ENCODE measurements at regions not wholly inside any gene's neighbourhood (a gene's known extent, or its start where the extent isn't known, plus 50 kb on each side); places are given as distances from the start of the nearest gene placed in this dataset.

DNA sequence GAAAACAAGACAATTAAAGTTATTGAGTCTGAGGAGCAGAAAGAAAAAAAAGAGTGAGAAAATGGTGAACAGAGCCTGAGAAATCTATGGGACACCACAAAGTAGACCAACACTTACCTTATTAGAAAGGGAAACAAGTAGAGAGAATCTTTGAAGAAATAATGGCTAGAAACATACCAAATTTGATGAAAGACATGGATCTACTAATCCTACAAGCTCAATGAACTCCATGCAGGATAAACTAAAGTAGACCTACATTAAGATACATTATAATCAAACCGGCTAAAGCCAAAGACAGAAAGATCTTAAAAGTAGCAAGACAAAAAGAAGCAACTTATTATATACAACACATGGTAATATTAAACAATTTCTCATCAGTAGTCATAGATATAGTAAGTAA, 782.3 kb upstream of the GHITM start:
- H3K36me3 Mint-ChIP-seq, result no peaks in the 10 kb centered on the region
- no peaks in the 10 kb centered on the region for H3K27me3 Mint-ChIP-seq (ENCODE audit: low read depth in 3 of 3)
- H3K9me3 ChIP-seq (replicated peaks in 1 of 2; ENCODE audit: control insufficient read depth in 1 of 2, insufficient read depth in 1 of 2, low read length in 2 of 2), result peaks cover 5 to 8% of the 10 kb centered on the region in 2 donors
- no peak for DNase-seq
- no peak overlapping the region for H3K9ac ChIP-seq (ENCODE audit: insufficient read depth, low read length, poor library complexity, severe bottlenecking)
- no peaks in the 10 kb centered on the region for H3K27me3 ChIP-seq (ENCODE audit: control insufficient read depth in 2 of 2, insufficient read depth in 2 of 2, low read length in 2 of 2)
- no peaks in the 10 kb centered on the region for H3K79me2 ChIP-seq (ENCODE audit: insufficient read depth, low read length)
- H3K27ac ChIP-seq (ENCODE audit: low read depth in 1 of 2, low read length in 2 of 2), result no peak overlapping the region
- H3K9me3 Mint-ChIP-seq, result peaks cover 0 to 11% (median 4%) of the 10 kb centered on the region in 7 donors
- H4K20me1 ChIP-seq (ENCODE audit: insufficient read depth, low read length), result no peaks in the 10 kb centered on the region
- no peak overlapping the region for H3K27ac Mint-ChIP-seq
- H3K4me1 Mint-ChIP-seq, result no peaks in the 10 kb centered on the region
- TF ChIP-seq, protein P1, sequence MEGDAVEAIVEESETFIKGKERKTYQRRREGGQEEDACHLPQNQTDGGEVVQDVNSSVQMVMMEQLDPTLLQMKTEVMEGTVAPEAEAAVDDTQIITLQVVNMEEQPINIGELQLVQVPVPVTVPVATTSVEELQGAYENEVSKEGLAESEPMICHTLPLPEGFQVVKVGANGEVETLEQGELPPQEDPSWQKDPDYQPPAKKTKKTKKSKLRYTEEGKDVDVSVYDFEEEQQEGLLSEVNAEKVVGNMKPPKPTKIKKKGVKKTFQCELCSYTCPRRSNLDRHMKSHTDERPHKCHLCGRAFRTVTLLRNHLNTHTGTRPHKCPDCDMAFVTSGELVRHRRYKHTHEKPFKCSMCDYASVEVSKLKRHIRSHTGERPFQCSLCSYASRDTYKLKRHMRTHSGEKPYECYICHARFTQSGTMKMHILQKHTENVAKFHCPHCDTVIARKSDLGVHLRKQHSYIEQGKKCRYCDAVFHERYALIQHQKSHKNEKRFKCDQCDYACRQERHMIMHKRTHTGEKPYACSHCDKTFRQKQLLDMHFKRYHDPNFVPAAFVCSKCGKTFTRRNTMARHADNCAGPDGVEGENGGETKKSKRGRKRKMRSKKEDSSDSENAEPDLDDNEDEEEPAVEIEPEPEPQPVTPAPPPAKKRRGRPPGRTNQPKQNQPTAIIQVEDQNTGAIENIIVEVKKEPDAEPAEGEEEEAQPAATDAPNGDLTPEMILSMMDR (IDR thresholded peaks at IDR 0.05), result no peak
- no peak overlapping the region for H3K4me3 ChIP-seq (replicated peaks in 1 of 3; ENCODE audit: low read depth in 2 of 3, low read length in 3 of 3)
- no peak overlapping the region for H3K4me3 Mint-ChIP-seq
- WGBS (ENCODE audit: insufficient coverage), result no CpG with 5 or more reads among the region's 1 CpG
- H2AFZ ChIP-seq (ENCODE audit: insufficient read depth, low read depth, low read length, poor library complexity, severe bottlenecking), result no peak overlapping the region
- intact Hi-C loops (cut with micrococcal nuclease), result no loop called here
- H3K4me1 ChIP-seq (ENCODE audit: control insufficient read depth in 1 of 2, insufficient read depth in 2 of 2, low read length in 2 of 2), result no peaks in the 10 kb centered on the region
- H3K36me3 ChIP-seq (replicated peaks in 1 of 2; ENCODE audit: control insufficient read depth in 1 of 2, insufficient read depth in 2 of 2, low read length in 2 of 2), result no peaks in the 10 kb centered on the region
- no peak overlapping the region for H3K4me2 ChIP-seq (replicated peaks; ENCODE audit: extremely low read depth, low read length, poor library complexity, severe bottlenecking)

DNA sequence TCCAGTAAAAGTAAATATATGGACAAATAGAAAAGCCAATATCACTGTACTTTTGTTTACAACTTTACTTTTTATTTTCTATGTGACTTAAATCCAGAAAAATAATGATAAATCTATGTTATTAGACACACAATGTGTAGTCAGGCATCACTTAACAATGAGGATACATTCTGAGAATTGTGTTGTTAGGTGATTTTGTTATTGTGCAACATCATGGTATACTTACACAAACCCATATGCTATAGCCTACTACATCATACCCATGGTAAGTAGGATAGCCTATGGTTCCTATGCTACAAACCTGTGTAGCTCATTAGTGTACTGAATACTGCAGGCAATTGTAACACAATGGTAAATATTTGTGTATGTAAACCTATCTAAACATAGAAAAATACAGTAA, 781.7 kb upstream of the GHITM start:
- Histone ChIP-seq H3K4me3 (replicated peaks in 1 of 3; ENCODE audit: low read depth in 2 of 3, low read length in 3 of 3) (no peak overlapping the region), H3K79me2 (ENCODE audit: insufficient read depth, low read length) (no peaks in the 10 kb centered on the region), H3K9me3 (replicated peaks in 1 of 2; ENCODE audit: control insufficient read depth in 1 of 2, insufficient read depth in 1 of 2, low read length in 2 of 2) (peaks cover 5 to 8% of the 10 kb centered on the region in 2 donors), H3K9ac (ENCODE audit: insufficient read depth, low read length, poor library complexity, severe bottlenecking) (no peak overlapping the region), H4K20me1 (ENCODE audit: insufficient read depth, low read length) (no peaks in the 10 kb centered on the region), H3K27me3 (ENCODE audit: control insufficient read depth in 2 of 2, insufficient read depth in 2 of 2, low read length in 2 of 2) (no peaks in the 10 kb centered on the region), H2AFZ (ENCODE audit: insufficient read depth, low read depth, low read length, poor library complexity, severe bottlenecking) (no peak overlapping the region), H3K4me2 (replicated peaks; ENCODE audit: extremely low read depth, low read length, poor library complexity, severe bottlenecking) (no peak overlapping the region), H3K27ac (ENCODE audit: low read depth in 1 of 2, low read length in 2 of 2) (no peak overlapping the region), H3K4me1 (ENCODE audit: control insufficient read depth in 1 of 2, insufficient read depth in 2 of 2, low read length in 2 of 2) (no peaks in the 10 kb centered on the region), H3K36me3 (replicated peaks in 1 of 2; ENCODE audit: control insufficient read depth in 1 of 2, insufficient read depth in 2 of 2, low read length in 2 of 2) (no peaks in the 10 kb centered on the region)
- Mint-ChIP-seq H3K9me3 (peaks cover 0 to 12% (median 4%) of the 10 kb centered on the region in 7 donors), H3K27ac (no peak overlapping the region), H3K27me3 (ENCODE audit: low read depth in 3 of 3) (no peaks in the 10 kb centered on the region), H3K4me1 (no peaks in the 10 kb centered on the region), H3K36me3 (no peaks in the 10 kb centered on the region), H3K4me3 (no peak overlapping the region)
- TF ChIP-seq, protein P1 (IDR thresholded peaks at IDR 0.05), result no peak
- DNase-seq, result no peak
- intact Hi-C loops (cut with micrococcal nuclease), result no loop called here

All from CD14-positive monocyte (primary cell).